ENCODE measurements at regions not wholly inside any gene's neighbourhood (a gene's known extent, or its start where the extent isn't known, plus 50 kb on each side); places are given as distances from the start of the nearest gene placed in this dataset.

DNA sequence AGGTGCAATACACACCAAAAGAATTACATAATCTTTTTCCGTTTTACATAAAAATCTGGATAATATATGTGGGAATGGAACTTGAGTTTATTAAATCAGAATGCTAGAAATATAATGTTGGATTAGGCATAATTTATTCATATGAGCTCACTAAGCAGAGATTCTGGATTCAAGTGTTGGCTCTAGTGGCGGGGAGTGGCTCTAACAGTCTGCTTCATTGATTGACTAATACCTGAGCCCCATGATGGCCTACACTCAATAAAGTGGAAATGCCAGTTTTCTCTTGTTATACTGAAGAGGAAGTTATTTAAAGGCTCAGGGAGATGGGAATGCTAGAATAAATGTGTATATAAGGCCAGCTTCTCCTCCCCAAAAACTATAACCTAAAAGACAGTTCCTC lies 285.5 kb upstream of the MOCS1 start:
- H3K4me3 ChIP-seq: no peak overlapping the region
- H3K27ac ChIP-seq: no peak overlapping the region
- DNase-seq: no peak
- TF ChIP-seq, protein P1, sequence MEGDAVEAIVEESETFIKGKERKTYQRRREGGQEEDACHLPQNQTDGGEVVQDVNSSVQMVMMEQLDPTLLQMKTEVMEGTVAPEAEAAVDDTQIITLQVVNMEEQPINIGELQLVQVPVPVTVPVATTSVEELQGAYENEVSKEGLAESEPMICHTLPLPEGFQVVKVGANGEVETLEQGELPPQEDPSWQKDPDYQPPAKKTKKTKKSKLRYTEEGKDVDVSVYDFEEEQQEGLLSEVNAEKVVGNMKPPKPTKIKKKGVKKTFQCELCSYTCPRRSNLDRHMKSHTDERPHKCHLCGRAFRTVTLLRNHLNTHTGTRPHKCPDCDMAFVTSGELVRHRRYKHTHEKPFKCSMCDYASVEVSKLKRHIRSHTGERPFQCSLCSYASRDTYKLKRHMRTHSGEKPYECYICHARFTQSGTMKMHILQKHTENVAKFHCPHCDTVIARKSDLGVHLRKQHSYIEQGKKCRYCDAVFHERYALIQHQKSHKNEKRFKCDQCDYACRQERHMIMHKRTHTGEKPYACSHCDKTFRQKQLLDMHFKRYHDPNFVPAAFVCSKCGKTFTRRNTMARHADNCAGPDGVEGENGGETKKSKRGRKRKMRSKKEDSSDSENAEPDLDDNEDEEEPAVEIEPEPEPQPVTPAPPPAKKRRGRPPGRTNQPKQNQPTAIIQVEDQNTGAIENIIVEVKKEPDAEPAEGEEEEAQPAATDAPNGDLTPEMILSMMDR (IDR thresholded peaks at IDR 0.05): no peak
- no peaks in the 10 kb centered on the region for H3K36me3 ChIP-seq (ENCODE audit: insufficient read depth in 1 of 2, low read depth in 1 of 2)
- H3K9me3 ChIP-seq: no peaks in the 10 kb centered on the region
- no peaks in the 10 kb centered on the region for H3K4me1 ChIP-seq
- ATAC-seq: no peak
- WGBS, 3 donors: 88 to 91% (median 91%) methylated on average over 2 of the region's 2 CpGs
- intact Hi-C loops (cut with DNase I): no loop called here
- no peaks in the 10 kb centered on the region for H3K27me3 ChIP-seq (ENCODE audit: insufficient read depth in 3 of 3, low read length in 2 of 3)

DNA sequence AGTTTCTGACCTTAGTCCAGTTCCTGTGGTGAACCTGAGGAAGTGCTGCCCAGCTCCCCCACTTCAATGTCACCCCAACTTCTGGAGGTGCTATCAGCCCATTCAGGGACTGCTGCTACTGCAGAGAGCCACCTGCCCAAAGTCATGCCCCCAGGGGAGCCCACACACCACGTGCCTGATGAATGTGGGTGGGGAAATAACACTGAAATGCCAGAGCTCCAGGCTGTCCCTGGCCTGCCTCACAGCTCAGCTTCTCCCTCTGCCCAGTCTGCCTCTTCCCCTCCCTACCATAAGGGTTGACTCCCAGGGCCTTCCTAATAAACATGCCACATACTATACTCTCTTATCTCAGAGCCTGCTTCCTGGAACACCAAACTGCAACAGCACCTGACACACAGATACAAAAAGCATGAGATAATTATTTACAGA lies 276.4 kb upstream of the MOCS1 start:
- DNase-seq (no peak), ATAC-seq (no peak)
- H3K4me1 ChIP-seq: no peaks in the 10 kb centered on the region
- no peak overlapping the region for H3K27ac ChIP-seq
- 0 to 2% (median 0%) methylated on average over 1 of the region's 1 CpG for WGBS, 3 donors
- H3K9me3 ChIP-seq: no peaks in the 10 kb centered on the region
- intact Hi-C loops (cut with DNase I): no loop called here
- no peak overlapping the region for H3K4me3 ChIP-seq
- no peaks in the 10 kb centered on the region for H3K36me3 ChIP-seq (ENCODE audit: insufficient read depth in 1 of 2, low read depth in 1 of 2)
- no peaks in the 10 kb centered on the region for H3K27me3 ChIP-seq (ENCODE audit: insufficient read depth in 3 of 3, low read length in 2 of 3)
- TF ChIP-seq, protein P1 (IDR thresholded peaks at IDR 0.05): no peak

DNA sequence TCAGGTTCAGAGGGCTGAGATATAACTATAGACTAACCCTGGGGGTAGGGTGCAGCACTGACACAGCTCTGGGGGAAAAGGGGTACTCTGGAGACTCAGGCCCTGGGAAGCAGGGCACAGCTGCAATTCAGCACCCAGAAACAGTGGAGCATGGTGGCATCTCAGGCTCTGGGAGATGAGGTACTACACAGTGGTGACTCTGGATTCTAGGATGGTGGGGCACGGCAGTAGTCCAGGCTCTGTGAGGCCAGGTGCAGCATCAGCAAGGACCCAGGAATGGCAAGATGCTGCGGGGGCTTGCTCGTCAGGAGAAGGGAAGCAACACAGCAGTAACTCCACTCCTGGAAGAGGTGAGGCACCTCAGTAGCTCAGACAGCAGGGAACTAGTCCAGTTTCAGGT lies 271.5 kb upstream of the MOCS1 start:
- Histone ChIP-seq H3K4me1 (no peaks in the 10 kb centered on the region), H3K27me3 (ENCODE audit: insufficient read depth in 3 of 3, low read length in 2 of 3) (no peaks in the 10 kb centered on the region), H3K36me3 (ENCODE audit: insufficient read depth in 1 of 2, low read depth in 1 of 2) (no peaks in the 10 kb centered on the region), H3K4me3 (no peak overlapping the region), H3K27ac (no peak overlapping the region), H3K9me3 (peaks cover 3% of the 10 kb centered on the region)
- TF ChIP-seq, protein P1 (IDR thresholded peaks at IDR 0.05): no peak
- ATAC-seq: no peak
- 78 to 86% (median 85%) methylated on average over 3 of the region's 3 CpGs for WGBS, 3 donors
- DNase-seq: no peak
- intact Hi-C loops (cut with DNase I): no loop called here

DNA sequence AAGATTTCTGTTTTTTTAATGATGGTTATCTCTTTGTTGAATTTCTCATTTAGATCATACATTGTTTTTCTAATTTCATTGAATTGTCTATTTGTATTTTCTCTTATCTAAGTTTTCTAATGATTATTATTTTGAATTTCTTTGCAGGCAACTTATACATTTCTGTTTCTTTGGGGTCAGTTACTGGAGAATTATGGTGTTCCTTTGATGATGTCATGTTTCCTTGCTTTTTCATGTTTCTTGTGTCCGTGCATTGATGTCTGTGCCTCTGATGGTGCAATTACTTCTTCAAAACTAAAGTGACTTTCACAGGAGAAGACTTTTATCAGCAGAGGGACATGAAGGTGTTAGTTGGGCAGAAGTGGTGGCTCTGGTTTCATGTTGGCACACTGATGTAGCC lies 270.7 kb upstream of the MOCS1 start:
- H3K9me3 ChIP-seq: peaks cover 3% of the 10 kb centered on the region
- DNase-seq: no peak
- no peaks in the 10 kb centered on the region for H3K27me3 ChIP-seq (ENCODE audit: insufficient read depth in 3 of 3, low read length in 2 of 3)

DNA sequence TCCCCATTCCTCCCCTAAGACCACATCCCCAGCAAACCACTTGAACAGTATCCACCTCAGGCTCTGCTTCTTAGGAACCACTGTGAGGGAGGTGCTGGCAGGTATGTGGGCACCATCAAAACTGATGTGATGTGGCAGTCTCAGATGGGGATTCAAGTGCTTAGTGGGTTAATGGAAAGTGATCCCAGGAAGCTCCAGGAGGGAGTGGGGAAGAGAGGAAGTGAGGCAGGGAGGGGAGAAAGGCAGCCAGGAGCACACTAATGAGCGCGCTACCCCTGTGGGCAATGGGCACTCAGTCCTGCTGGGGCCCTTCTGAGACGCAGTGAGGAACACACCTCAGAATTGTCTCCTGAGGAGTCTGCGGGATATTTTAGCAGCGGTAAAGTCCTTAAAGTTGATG lies 263.1 kb upstream of the MOCS1 start:
- Histone ChIP-seq H3K27me3 (ENCODE audit: insufficient read depth in 3 of 3, low read length in 2 of 3) (no peaks in the 10 kb centered on the region), H3K27ac (no peak overlapping the region), H3K4me3 (no peak overlapping the region), H3K36me3 (ENCODE audit: insufficient read depth in 1 of 2, low read depth in 1 of 2) (no peaks in the 10 kb centered on the region), H3K4me1 (no peaks in the 10 kb centered on the region), H3K9me3 (no peaks in the 10 kb centered on the region)
- WGBS, 3 donors: 89 to 93% (median 93%) methylated on average over 5 of the region's 5 CpGs
- no peak for DNase-seq
- TF ChIP-seq, protein P1 (IDR thresholded peaks at IDR 0.05): no peak
- no peak for ATAC-seq
- intact Hi-C loops (cut with DNase I): no loop called here

More for the DNA sequence above, 270.7 kb upstream of the MOCS1 start:
- ATAC-seq: no peak
- Histone ChIP-seq H3K27ac (no peak overlapping the region), H3K4me1 (no peaks in the 10 kb centered on the region), H3K36me3 (ENCODE audit: insufficient read depth in 1 of 2, low read depth in 1 of 2) (no peaks in the 10 kb centered on the region), H3K4me3 (no peak overlapping the region)
- WGBS, 3 donors: 83 to 98% (median 89%) methylated on average over 1 of the region's 1 CpG
- TF ChIP-seq, protein P1 (IDR thresholded peaks at IDR 0.05): no peak
- intact Hi-C loops (cut with DNase I): no loop called here

Data from psoas muscle (tissue), 7 donors.